Suppressor macrophage treated with lipopolysaccharide for 4 hours (primary cell): ENCODE measurements at regions not wholly inside any gene's neighbourhood (a gene's known extent, or its start where the extent isn't known, plus 50 kb on each side); places are given as distances from the start of the nearest gene placed in this dataset.
"Not testable (repeated sequence)": the region's sequence is repeated elsewhere in the genome, so short reads cannot be mapped to it uniquely, and the experiment has no call there.

Experiments used
- DNase-seq: peaks from one replicate; pipeline ENCODE4 v3.0.0-alpha.2; 2020

- DNase-seq, result no peak
These were observed 153.2 kb downstream of the C12orf75 start for GRCh38 chr12:105483691-105484090.

GRCh38 chr12:105485321-105485910 lies 154.9 kb downstream of the C12orf75 start:
- no peak for DNase-seq

GRCh38 chr12:105485921-105486320 lies 155.4 kb downstream of the C12orf75 start:
- DNase-seq, result no peak

GRCh38 chr12:105487963-105488362 lies 157.5 kb downstream of the C12orf75 start:
- no peak for DNase-seq

GRCh38 chr12:105492591-105493545 lies 162.4 kb downstream of the C12orf75 start:
- DNase-seq, result no peak

GRCh38 chr12:105499205-105499604 lies 168.7 kb downstream of the C12orf75 start:
- no peak for DNase-seq

DNA sequence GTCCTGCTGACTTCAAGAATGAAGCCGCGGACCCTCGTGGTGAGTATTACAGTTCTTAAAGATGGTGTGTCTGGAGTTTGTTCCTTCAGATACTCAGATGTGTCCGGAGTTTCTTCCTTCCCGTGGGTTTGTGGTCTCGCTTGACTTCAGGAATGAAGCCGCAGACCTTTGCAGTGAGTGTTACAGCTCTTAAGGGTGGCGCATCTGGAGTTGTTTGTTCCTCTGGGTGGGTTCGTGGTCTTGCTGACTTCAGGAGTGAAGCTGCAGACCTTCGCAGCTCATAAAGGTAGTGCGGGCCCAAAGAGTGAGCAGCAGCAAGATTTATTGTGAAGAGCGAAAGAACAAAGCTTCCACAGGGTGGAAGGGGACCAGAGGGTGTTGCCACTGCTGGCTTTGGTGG lies 170.2 kb downstream of the C12orf75 start:
- not testable (repeated sequence) for DNase-seq

- no peak for DNase-seq
These were observed 172.0 kb downstream of the C12orf75 start for GRCh38 chr12:105502426-105502930.

DNA sequence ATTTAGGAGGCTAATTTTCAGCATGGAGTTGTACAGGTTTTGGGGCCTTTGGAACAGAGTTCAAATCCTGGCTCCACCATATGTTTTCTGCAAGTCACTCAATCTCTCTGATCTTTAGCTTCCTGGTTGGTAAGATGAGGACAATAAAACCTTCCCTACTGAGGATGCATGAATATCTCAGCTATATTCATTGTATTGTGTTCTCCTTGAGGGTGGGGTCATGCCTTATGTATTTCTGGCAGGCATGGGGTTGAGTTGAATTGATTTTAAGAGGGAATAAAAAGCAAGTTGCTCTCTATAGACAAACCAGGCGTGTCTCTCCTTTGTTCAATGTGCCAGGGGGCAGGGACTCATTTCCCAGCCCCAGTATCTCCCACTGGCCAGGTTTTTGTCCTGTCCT lies 173.1 kb downstream of the C12orf75 start:
- no peak for DNase-seq

- DNase-seq, result no peak
These were observed 173.8 kb downstream of the C12orf75 start for GRCh38 chr12:105504286-105504685.

DNA sequence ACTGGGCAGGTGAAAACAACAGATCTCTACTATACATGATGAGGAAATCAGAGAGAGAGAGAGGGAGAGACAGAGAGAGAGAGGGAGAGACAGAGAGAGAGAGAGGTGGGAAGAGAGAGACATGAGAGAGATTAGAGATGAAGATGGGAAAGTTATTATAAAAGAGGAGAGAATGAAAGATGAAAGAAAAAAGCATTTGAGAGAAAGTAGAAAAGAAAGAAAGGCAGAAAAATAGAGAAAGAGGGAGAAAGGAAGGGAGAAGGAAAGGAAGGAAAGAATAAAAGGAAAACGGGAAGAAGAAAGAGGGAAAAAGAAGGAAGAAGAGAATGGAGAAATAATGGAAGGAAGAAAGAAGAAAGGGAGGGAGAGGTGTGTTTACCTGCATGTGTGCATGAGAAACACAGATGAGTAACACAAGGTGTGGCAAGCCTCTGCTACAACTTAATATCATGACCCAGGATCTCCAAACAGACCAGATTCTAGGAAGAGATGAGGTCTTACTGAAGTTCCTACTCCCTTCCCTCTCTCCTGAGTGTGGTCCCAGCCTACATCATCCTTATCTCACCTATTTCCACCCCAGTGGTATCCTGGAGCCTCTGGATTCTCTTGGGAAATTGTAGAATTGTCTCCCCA lies 176.3 kb downstream of the C12orf75 start:
- DNase-seq, result no peak

- DNase-seq, result no peak
These were observed 177.0 kb downstream of the C12orf75 start for GRCh38 chr12:105507311-105508038.

GRCh38 chr12:105508096-105508495 lies 177.6 kb downstream of the C12orf75 start:
- DNase-seq, result no peak

GRCh38 chr12:105510526-105510925 lies 180.0 kb downstream of the C12orf75 start:
- DNase-seq, result no peak

- not testable (repeated sequence) for DNase-seq
These were observed 182.4 kb downstream of the C12orf75 start for GRCh38 chr12:105512861-105513260.

DNA sequence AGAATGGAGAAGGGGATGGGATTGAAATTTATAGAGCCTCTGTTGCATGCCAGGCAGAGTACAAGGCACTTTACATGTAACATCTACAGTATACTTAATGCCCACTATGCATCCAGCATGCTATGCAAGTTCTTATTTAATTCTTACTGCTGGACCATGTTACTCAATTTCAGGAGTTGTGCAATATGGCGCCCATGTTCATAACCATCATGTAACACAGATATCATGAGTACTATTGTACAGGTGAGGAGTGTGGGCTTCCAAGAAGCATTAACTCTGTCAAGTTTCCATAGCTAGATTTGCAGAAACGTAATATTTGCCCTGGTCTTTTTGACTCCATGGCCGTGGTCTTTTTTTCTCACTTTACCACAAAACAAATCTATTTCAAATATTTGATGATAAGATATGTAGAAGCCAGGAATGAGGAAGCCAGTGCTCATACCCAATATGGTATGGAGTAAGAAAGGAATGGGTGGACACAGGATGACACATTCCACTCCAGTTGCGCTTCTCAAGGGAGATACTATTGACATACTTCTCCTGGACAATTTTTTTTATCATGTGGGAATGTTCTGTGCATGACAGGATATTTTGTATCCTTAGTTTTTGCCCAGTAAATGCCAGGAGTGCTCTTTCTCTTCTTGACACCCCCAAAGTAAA lies 191.8 kb downstream of the C12orf75 start:
- DNase-seq, result no peak

- DNase-seq, result no peak
These were observed 192.9 kb downstream of the C12orf75 start for GRCh38 chr12:105523164-105524057.

DNA sequence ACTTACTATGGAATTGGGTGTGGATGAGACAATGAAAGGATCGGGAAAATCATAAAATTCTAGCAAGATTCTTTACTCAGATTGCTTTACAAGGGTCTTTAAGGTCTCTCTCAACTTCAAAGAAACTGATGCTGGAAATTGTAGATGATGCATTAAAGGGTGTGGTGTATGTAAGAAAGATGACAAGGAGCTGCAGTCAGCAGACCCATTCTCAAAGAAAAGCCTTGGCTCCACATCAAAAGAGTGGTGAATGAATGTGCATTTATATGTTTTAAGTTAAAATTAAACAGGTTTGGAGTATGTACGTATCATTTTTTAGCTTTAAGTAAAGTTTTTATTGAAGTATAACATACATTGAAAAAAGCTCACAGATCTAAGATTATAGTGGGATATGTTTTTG lies 194.5 kb downstream of the C12orf75 start:
- no peak for DNase-seq

DNA sequence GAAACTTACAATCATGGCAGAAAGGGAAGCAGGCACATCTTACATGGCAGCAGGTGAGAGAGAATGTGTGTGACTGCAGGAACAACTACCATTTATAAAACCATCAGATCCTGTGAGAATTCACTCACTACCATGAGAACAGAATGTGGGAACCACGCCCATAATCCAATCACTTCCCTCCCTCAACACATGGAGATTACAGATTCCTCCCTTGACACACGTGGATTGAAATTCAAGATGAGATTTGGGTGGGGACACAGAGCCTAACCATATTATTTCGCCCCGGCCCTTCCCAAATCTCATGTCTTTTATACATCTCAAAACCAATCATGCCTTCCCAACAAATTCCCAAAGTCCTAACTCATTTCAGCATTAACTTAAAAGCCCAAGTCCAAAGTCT lies 203.6 kb downstream of the C12orf75 start:
- no peak for DNase-seq

DNA sequence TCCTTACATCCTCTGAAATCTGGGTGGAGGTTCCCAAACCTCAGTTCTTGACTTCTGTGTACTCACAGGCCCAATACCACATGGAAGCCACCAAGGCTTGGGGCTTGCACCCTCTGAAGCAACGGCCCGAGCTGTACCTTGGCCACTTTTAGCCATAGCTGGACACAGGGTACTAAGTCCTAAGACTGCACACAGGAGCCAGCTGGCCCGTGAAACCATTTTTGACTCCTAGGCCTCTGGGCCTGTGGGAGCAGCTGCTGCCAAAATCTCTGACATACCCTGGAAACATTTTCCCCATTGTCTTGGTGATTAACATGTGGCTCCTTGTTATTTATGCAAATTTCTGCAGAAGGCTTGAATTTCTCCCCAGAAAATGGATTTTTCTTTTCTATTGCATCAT lies 204.5 kb downstream of the C12orf75 start:
- not testable (repeated sequence) for DNase-seq

DNA sequence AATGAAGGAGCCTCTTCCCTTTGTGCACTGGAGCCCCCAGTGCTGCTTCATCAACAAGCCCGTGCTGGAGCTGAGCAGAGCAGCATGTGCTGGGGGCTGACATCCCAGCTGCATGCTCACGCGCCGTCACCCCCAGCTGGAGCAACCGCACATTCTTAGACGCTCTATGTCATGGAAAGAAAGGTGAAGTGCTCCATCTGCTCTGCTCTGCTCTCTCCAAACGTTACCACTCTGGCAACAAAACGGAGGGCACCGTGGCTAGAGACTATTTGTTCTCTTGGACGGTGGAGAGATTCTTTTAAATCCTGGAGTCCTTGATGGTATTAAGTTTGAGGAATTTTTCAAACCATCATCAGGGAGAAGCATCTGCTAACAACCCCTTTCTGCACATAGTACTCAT lies 208.4 kb downstream of the C12orf75 start:
- no peak for DNase-seq
